Embryonic facial prominence (tissue), 1 donor: ENCODE measurements at regions not wholly inside any gene's neighbourhood (a gene's known extent, or its start where the extent isn't known, plus 50 kb on each side); places are given as distances from the start of the nearest gene placed in this dataset.
"Not testable (repeated sequence)": the region's sequence is repeated elsewhere in the genome, so short reads cannot be mapped to it uniquely, and the experiment has no call there.

Source experiments
- DNase-seq: peaks from one replicate; pipeline ENCODE4 v3.0.0-alpha.2; 2016; ENCODE audit errors: extremely low spot score

- DNase-seq, result no peak
Measured at GRCh38 chr10:123221418-123221817, 67.2 kb downstream of the BUB3 start.

- DNase-seq, result no peak
Measured at GRCh38 chr10:123222832-123223231, 68.6 kb downstream of the BUB3 start.

- DNase-seq, result no peak
Measured at GRCh38 chr10:123227706-123228105, 73.5 kb downstream of the BUB3 start.

GRCh38 chr10:123229927-123230630 lies 75.9 kb downstream of the BUB3 start:
- no peak for DNase-seq

- DNase-seq, result not testable (repeated sequence)
Measured at GRCh38 chr10:123232879-123233278, 78.7 kb downstream of the BUB3 start.

- not testable (repeated sequence) for DNase-seq
Measured at GRCh38 chr10:123235014-123235413, 80.8 kb downstream of the BUB3 start.

GRCh38 chr10:123236126-123236525 lies 81.9 kb downstream of the BUB3 start:
- no peak for DNase-seq

- DNase-seq, result no peak
Measured at GRCh38 chr10:123240250-123240649, 86.0 kb downstream of the BUB3 start.

GRCh38 chr10:123240776-123241175 lies 86.6 kb downstream of the BUB3 start:
- no peak for DNase-seq

- no peak for DNase-seq
Measured at GRCh38 chr10:123241391-123242141, 87.4 kb downstream of the BUB3 start.

GRCh38 chr10:123244747-123245146 lies 90.5 kb downstream of the BUB3 start:
- no peak for DNase-seq

- no peak for DNase-seq
Measured at GRCh38 chr10:123245264-123245663, 91.1 kb downstream of the BUB3 start.

- DNase-seq, result no peak
Measured at GRCh38 chr10:123249894-123250293, 95.7 kb downstream of the BUB3 start.

- no peak for DNase-seq
Measured at GRCh38 chr10:123250640-123251039, 96.4 kb downstream of the BUB3 start.

- no peak for DNase-seq
Measured at GRCh38 chr10:123252779-123253178, 98.6 kb downstream of the BUB3 start.

GRCh38 chr10:123254343-123254742 lies 100.1 kb downstream of the BUB3 start:
- not testable (repeated sequence) for DNase-seq

GRCh38 chr10:123257904-123258456 lies 103.8 kb downstream of the BUB3 start:
- DNase-seq, result no peak

GRCh38 chr10:123259081-123259480 lies 104.9 kb downstream of the BUB3 start:
- no peak for DNase-seq

- no peak for DNase-seq
Measured at GRCh38 chr10:123259791-123260190, 105.6 kb downstream of the BUB3 start.

- DNase-seq, result no peak
Measured at GRCh38 chr10:123262456-123262855, 108.3 kb downstream of the BUB3 start.

- no peak for DNase-seq
Measured at GRCh38 chr10:123266971-123267370, 112.8 kb downstream of the BUB3 start.

- DNase-seq, result no peak
Measured at GRCh38 chr10:123269017-123269552, 114.9 kb downstream of the BUB3 start.

GRCh38 chr10:123269675-123270074 lies 115.5 kb downstream of the BUB3 start:
- no peak for DNase-seq
